Right atrium auricular region (tissue), 2 donors: ENCODE measurements at regions not wholly inside any gene's neighbourhood (a gene's known extent, or its start where the extent isn't known, plus 50 kb on each side); places are given as distances from the start of the nearest gene placed in this dataset.

Experiments used
- DNase-seq: peaks from one replicate; pipeline ENCODE4 v3.0.0-alpha.2; 2019; ENCODE audit warnings: low spot score
- H3K27ac ChIP-seq, 2 donors: fragments of 200-600 bp; sonication (generic); 1 replicate in 1 of 2; 2 replicates in 1 of 2; pipeline ENCODE4 v1.5.1; 2016 to 2019
- H3K27me3 ChIP-seq, 2 donors: fragments of 200-600 bp; sonication (generic); one replicate each; pipeline versions ENCODE4 v1.5.1 to v1.6.0; 2017 to 2019
- H3K36me3 ChIP-seq: fragments of 200-600 bp; sonication (generic); one replicate; pipeline ENCODE4 v1.5.1; 2016
- H3K4me1 ChIP-seq, 2 donors: fragments of 200-600 bp; sonication (generic); one replicate each; pipeline versions ENCODE4 v1.5.1 to v1.6.0; 2017 to 2019
- H3K4me3 ChIP-seq, 2 donors: fragments of 200-600 bp; sonication (generic); 1 replicate in 1 of 2; 2 replicates in 1 of 2; pipeline ENCODE4 v1.5.1; 2017 to 2019; ENCODE audit warnings: mild to moderate bottlenecking in 1 of 2, moderate library complexity in 1 of 2
- H3K9me3 ChIP-seq, 2 donors: fragments of 200-600 bp; sonication (generic); one replicate each; pipeline ENCODE4 v1.5.1; 2019
- CTCF ChIP-seq, 2 donors: fragments of 200-600 bp; sonication (generic); IDR thresholded peaks; one replicate each; pipeline ENCODE4 v1.5.1; 2019; ENCODE audit warnings: antibody characterized with exemption in 2 of 2

- Histone ChIP-seq H3K36me3 (no peaks in the 10 kb centered on the region), H3K9me3 (no peaks in the 10 kb centered on the region), H3K4me1 (peaks cover 0 to 8% of the 10 kb centered on the region in 2 donors), H3K27ac (no peak overlapping the region), H3K27me3 (no peaks in the 10 kb centered on the region), H3K4me3 (no peak overlapping the region)
- DNase-seq, result no peak
- no peak for TF ChIP-seq CTCF (IDR thresholded peaks at IDR 0.05)
Measured at GRCh38 chr7:35991511-35992232, 161.4 kb upstream of the EEPD1 start.

- H3K27me3 ChIP-seq, result no peaks in the 10 kb centered on the region
- H3K9me3 ChIP-seq, result no peaks in the 10 kb centered on the region
- DNase-seq, result no peak
- H3K4me1 ChIP-seq, result peaks cover 0 to 8% of the 10 kb centered on the region in 2 donors
- H3K36me3 ChIP-seq, result no peaks in the 10 kb centered on the region
- no peak overlapping the region for H3K4me3 ChIP-seq
- TF ChIP-seq CTCF (IDR thresholded peaks at IDR 0.05), result no peak
- no peak overlapping the region for H3K27ac ChIP-seq
Measured at GRCh38 chr7:35992436-35992835, 160.6 kb upstream of the EEPD1 start.

DNA sequence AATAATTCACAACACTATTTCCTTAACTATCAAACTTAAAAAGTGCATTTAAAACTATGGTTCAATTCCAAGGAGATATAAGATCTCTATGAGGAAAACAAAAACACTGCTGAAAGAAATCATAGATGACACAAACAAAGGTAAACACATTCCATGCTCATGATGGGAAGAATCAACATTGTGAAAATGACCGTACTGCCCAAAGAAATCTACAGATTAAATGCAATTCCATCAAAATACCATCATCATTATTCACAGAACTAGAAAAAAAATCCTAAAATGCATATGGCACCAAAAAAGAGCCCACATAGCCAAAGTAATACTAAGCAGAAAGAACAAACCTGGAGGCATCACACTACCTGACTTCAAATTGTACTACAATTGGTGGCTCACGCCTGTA lies 159.9 kb upstream of the EEPD1 start:
- H3K27ac ChIP-seq, result no peak overlapping the region
- no peak for TF ChIP-seq CTCF (IDR thresholded peaks at IDR 0.05)
- no peaks in the 10 kb centered on the region for H3K9me3 ChIP-seq

GRCh38 chr7:35993676-35994606 lies 159.1 kb upstream of the EEPD1 start:
- no peak overlapping the region for H3K4me3 ChIP-seq
- H3K4me1 ChIP-seq, result peaks cover 0 to 8% of the 10 kb centered on the region in 2 donors
- H3K36me3 ChIP-seq, result no peaks in the 10 kb centered on the region
- H3K27ac ChIP-seq, result no peak overlapping the region
- no peaks in the 10 kb centered on the region for H3K9me3 ChIP-seq
- TF ChIP-seq CTCF (IDR thresholded peaks at IDR 0.05), result no peak
- no peaks in the 10 kb centered on the region for H3K27me3 ChIP-seq
- no peak for DNase-seq

More for the DNA sequence above, 159.9 kb upstream of the EEPD1 start:
- no peak for DNase-seq
- Histone ChIP-seq H3K36me3 (no peaks in the 10 kb centered on the region), H3K4me1 (peaks cover 0 to 8% of the 10 kb centered on the region in 2 donors), H3K4me3 (no peak overlapping the region), H3K27me3 (no peaks in the 10 kb centered on the region)

DNA sequence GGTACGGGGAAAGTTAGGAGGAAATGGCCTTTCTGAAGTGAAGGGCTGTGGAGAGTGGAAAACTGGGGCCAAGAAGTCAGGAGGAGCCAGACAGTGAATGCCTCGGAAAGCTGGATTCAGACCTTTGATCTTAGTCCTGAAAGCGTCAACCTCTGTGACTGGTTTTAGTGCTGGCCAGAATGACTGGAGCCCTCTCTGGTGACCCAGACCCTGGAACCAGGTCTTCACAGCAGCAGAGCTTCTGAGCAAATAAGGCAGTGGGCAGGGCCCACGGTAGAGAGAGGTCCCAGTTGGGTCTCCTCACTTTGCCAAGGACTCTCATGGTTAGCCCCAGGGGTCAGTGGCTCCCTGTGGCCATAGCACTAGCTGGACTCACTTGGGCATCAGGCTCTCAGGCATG lies 157.7 kb upstream of the EEPD1 start:
- no peak overlapping the region for H3K27ac ChIP-seq
- no peak for DNase-seq
- H3K9me3 ChIP-seq, result no peaks in the 10 kb centered on the region
- H3K4me1 ChIP-seq, result peaks cover 0 to 8% of the 10 kb centered on the region in 2 donors
- H3K36me3 ChIP-seq, result no peaks in the 10 kb centered on the region
- no peaks in the 10 kb centered on the region for H3K27me3 ChIP-seq
- H3K4me3 ChIP-seq, result no peak overlapping the region
- TF ChIP-seq CTCF (IDR thresholded peaks at IDR 0.05), result no peak
